Astrocyte of the cerebellum (primary cell): ENCODE measurements at regions not wholly inside any gene's neighbourhood (a gene's known extent, or its start where the extent isn't known, plus 50 kb on each side); places are given as distances from the start of the nearest gene placed in this dataset.
"Not testable (repeated sequence)": the region's sequence is repeated elsewhere in the genome, so short reads cannot be mapped to it uniquely, and the experiment has no call there.

Experiments
- DNase-seq: peaks from one replicate; pipeline ENCODE4 v3.0.0-alpha.2; 2011; ENCODE audit warnings: low read depth
- H3K4me3 ChIP-seq: 2 replicates; pipeline ENCODE4 v1.5.1; 2011; ENCODE audit warnings: mild to moderate bottlenecking, low read depth, low read length, moderate library complexity
- in situ Hi-C: cut with HindIII; loops from 2 replicates; pipeline ENCODE4 v1.10.0; 2017; ENCODE audit warnings: low sequenced_read_pairs
- TF ChIP-seq, protein P1 (sequence below): IDR thresholded peaks from 2 replicates; pipeline ENCODE4 v1.5.1; 2012; ENCODE audit warnings: low read length, low read depth, moderate library complexity, mild to moderate bottlenecking; ENCODE audit errors: missing control alignments

DNA sequence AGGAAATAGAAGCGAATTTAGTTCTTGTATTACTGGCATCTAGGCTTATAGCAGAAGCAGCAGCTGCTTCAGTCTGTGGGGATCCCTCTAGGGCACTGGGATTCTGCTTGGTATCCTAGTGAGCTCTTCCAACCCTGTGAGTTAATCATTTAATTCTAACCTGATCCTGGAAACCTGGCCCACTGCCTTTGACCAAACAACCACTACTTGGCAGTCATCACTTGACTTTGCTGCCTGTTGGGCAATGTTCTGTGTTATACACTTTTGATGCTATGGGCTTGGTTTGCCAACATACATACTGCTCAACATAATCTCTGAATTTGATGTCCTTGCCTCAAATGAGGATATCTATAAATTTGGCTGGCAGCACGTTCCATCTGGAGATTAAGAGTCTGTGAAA lies 813.4 kb downstream of the ANKRD7 start:
- in situ Hi-C loops, result no loop called here
- TF ChIP-seq, protein P1, sequence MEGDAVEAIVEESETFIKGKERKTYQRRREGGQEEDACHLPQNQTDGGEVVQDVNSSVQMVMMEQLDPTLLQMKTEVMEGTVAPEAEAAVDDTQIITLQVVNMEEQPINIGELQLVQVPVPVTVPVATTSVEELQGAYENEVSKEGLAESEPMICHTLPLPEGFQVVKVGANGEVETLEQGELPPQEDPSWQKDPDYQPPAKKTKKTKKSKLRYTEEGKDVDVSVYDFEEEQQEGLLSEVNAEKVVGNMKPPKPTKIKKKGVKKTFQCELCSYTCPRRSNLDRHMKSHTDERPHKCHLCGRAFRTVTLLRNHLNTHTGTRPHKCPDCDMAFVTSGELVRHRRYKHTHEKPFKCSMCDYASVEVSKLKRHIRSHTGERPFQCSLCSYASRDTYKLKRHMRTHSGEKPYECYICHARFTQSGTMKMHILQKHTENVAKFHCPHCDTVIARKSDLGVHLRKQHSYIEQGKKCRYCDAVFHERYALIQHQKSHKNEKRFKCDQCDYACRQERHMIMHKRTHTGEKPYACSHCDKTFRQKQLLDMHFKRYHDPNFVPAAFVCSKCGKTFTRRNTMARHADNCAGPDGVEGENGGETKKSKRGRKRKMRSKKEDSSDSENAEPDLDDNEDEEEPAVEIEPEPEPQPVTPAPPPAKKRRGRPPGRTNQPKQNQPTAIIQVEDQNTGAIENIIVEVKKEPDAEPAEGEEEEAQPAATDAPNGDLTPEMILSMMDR, result no peak
- no peak overlapping the region for H3K4me3 ChIP-seq
- no peak for DNase-seq

DNA sequence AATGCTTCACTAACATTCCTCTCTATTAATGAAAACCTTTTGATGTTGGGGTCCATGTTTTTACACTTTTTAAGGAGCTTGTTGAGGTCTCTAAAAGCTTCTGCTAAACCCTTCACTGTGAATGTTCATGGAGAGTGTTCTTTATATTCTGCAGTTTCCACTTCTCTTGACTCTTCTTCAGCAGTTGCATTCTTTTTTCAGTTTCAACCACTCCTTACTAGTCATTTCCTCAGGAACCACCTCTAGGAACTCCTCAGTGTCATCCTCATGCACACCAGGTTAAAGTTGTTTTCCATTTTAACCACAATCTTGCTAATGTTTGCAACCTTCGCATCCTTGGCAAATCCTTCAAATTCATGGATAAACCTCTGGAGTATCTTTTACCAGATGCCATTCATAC lies 821.6 kb downstream of the ANKRD7 start:
- DNase-seq, result no peak
- no peak overlapping the region for H3K4me3 ChIP-seq
- TF ChIP-seq, protein P1, result no peak
- in situ Hi-C loops, result no loop called here

DNA sequence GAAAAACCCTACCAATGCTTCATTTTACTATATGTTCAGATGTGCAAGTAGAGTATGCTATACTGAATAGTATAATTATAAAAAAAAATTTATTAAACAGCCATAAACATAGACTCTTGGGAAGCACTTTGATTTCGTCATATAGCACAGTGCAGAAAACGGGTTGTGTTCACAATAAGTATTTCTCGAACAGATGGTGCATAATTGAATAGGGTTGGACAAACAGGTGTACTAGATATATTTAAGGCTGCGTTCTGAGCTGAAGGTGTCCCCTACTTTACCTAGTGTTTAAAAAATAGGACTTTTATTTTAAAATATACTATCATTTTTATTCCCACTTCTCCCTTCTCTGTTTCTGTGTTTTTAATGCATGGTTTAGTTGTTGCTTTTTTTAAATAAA lies 841.5 kb downstream of the ANKRD7 start:
- DNase-seq, result no peak
- in situ Hi-C loops, result no loop called here
- no peak overlapping the region for H3K4me3 ChIP-seq
- TF ChIP-seq, protein P1, result no peak

DNA sequence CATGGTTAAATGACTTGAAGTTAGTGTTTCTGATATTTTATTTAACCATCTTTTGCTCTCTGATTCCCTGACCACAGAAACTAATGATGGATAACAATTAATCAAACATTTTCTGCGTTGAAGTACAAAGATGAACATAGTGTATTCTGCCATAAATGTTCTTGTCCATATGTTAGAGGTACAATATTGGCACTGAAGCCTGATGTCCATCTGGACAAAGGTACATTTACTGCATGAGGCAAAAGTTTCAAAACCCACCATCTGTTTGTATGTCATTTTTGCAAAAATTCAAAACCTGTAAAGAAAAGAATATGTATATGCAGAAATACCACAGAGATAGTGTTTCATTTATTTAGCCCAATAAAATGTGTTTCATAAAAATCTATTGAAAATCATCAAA lies 861.5 kb downstream of the ANKRD7 start:
- no peak for DNase-seq
- in situ Hi-C loops, result no loop called here
- TF ChIP-seq, protein P1, result no peak
- no peak overlapping the region for H3K4me3 ChIP-seq

DNA sequence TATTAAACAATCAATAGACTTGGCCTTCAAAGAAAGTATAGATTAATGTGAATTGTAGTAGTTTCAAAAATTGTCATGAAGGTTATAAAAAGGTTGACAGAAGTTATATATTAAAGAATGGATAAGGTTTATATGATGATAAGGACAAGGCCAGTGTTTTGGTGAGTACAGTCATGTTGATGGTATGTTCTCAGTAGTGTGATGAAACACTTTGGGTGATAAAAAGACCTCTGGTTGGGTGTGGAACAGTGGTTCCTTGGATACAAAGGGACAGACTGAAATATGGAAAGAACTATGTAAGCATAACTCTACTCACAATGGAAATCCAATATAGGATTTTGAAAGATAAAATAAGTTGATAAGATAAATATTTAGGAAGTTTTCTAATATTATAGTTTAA lies 866.3 kb downstream of the ANKRD7 start:
- in situ Hi-C loops, result no loop called here
- H3K4me3 ChIP-seq, result no peak overlapping the region
- TF ChIP-seq, protein P1, result no peak
- no peak for DNase-seq

DNA sequence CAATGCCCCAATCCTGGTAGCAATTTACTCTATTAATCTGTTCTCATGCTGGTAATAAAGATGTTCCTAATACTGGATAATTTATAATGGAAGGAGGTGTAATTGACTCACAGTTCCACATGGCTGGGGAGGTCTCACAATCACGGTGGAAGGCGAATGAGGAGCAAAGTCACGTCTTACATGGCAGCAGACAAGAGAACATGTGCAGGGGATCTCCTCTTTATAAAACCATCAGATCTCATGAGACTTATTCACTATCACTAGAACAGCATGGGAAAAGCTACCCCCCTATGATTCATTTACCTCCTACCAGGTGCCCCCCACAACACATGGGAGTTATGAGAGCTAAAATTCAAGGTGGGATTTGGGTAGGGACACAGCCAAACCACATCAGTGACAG lies 872.2 kb downstream of the ANKRD7 start:
- no peak overlapping the region for H3K4me3 ChIP-seq
- TF ChIP-seq, protein P1, result no peak
- in situ Hi-C loops, result no loop called here
- DNase-seq, result no peak

DNA sequence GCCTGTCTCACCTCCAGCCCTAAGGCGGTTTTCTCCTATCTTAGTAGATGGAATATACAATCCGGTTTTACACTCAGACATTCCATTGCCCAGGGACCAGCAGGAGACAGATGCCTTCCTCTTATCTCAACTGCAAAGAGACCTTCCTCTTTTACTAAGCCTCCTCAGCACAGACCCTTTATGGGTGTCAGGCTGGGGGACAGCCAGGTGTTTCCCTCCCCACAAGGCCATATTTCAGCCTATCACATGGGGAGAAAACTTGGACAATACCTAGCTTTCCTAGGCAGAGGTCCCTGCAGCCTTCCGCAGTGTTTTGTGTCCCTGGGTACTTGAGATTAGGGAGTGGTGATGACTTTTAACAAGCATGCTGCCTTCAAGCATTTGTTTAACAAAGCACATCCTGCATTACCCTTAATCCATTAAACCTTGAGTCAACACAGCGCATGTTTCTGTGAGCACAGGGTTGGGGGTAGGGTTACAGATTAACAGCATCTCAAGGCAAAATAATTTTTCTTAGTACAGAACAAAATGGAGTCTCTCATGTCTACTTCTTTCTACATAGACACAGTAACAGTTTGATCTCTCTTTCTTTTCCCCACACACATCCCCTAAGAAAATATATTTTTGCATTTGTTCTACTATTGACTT lies 876.2 kb downstream of the ANKRD7 start:
- H3K4me3 ChIP-seq, in situ Hi-C loops, DNase-seq: not testable (repeated sequence)
